Adrenal gland (tissue), 9 donors: ENCODE measurements at regions not wholly inside any gene's neighbourhood (a gene's known extent, or its start where the extent isn't known, plus 50 kb on each side); places are given as distances from the start of the nearest gene placed in this dataset.

Experiments used
- DNase-seq, 7 donors: peaks; one replicate each; pipeline ENCODE4 v3.0.0-alpha.2; 2019 to 2020
- H3K27ac ChIP-seq, 5 donors: fragments of 200-600 bp; sonication (generic) in 4 of 5; 1 replicate in 3 of 5; 2 replicates in 2 of 5; pipeline versions ENCODE4 v1.5.1 to v1.8.0; 2016 to 2020; ENCODE audit warnings: mild to moderate bottlenecking in 1 of 5
- H3K27me3 ChIP-seq: fragments of 200-600 bp; 2 replicates; pipeline ENCODE4 v1.8.0; 2021
- H3K36me3 ChIP-seq, 2 donors: fragments of 200-600 bp; replicated peaks in 1 of 2; 1 replicate in 1 of 2; 2 replicates in 1 of 2; pipeline versions ENCODE4 v1.5.1 to v1.8.0; 2018 to 2022
- H3K4me1 ChIP-seq, 2 donors: fragments of 200-600 bp; replicated peaks in 1 of 2; 1 replicate in 1 of 2; 2 replicates in 1 of 2; pipeline versions ENCODE4 v1.5.1 to v1.8.0; 2018 to 2021
- H3K4me3 ChIP-seq, 4 donors: fragments of 200-600 bp; sonication (generic) in 3 of 4; one replicate each; pipeline ENCODE4 v1.5.1; 2016 to 2018
- H3K9me3 ChIP-seq, 3 donors: fragments of 200-600 bp; sonication (generic) in 1 of 3; replicated peaks in 1 of 3; 1 replicate in 2 of 3; 2 replicates in 1 of 3; pipeline versions ENCODE4 v1.5.1 to v1.8.0; 2016 to 2021
- CTCF ChIP-seq, 6 experiments: fragments of 450-650 bp in 4 of 6; fragments of 200-600 bp in 2 of 6; sonication (generic) in 1 of 6; IDR thresholded peaks; 1 replicate in 5 of 6; 2 replicates in 1 of 6; pipeline versions ENCODE4 v1.5.1 to v1.8.0; 2016 to 2021; ENCODE audit warnings: antibody characterized with exemption in 6 of 6, mild to moderate bottlenecking in 2 of 6, moderate library complexity in 1 of 6
- POLR2A ChIP-seq, 2 donors: fragments of 450-650 bp; IDR thresholded peaks; one replicate each; pipeline ENCODE4 v1.6.1; 2017; ENCODE audit warnings: antibody characterized with exemption in 2 of 2, mild to moderate bottlenecking in 2 of 2, moderate library complexity in 1 of 2
- WGBS, 4 donors: extraction: QIAGEN DNeasy Blood & Tissue Kit in 2 of 4; methylation state at CpG; one replicate each; pipeline versions ENCODE4 v1.1.5 to v1.1.7; 2013 to 2017; 5-methylcytosine and 5-hydroxymethylcytosine counted together
- intact Hi-C, 2 donors: fragments of 100-400 bp; cut with DNase I; formaldehyde crosslinking; loops; one replicate each; pipeline versions ENCODE4 v1.14.1 to v1.15.0; 2022 to 2023
- donor health status: healthy with polysubstance abuse.
- donor health status: Bipolar disorder and iron deficiency.
- donor health status: DM: yes; HTN: yes; CAD: no.
- donor health status: DM: no; HTN: no; CAD: no.
- donor health status: DM: no; HTN: no; CAD: no.

- TF ChIP-seq CTCF (IDR thresholded peaks at IDR 0.05): no peak
- TF ChIP-seq POLR2A (IDR thresholded peaks at IDR 0.05): no peak
- Histone ChIP-seq H3K9me3 (no peaks in the 10 kb centered on the region), H3K27me3 (no peaks in the 10 kb centered on the region), H3K4me1 (no peaks in the 10 kb centered on the region), H3K27ac (no peak overlapping the region), H3K4me3 (no peak overlapping the region), H3K36me3 (no peaks in the 10 kb centered on the region)
- peak in 1 of 7 donors; percentile 55 for DNase-seq
- intact Hi-C loops: no loop called here
Observed at GRCh38 chr11:127902382-127902781, 685.0 kb downstream of the ETS1 start.

GRCh38 chr11:127898422-127899365, 688.7 kb downstream of the ETS1 start:
- WGBS, 4 donors: 86 to 95% (median 92%) methylated on average over 1 to 28 of the region's 28 CpGs
- TF ChIP-seq POLR2A (IDR thresholded peaks at IDR 0.05) (no peak), CTCF (IDR thresholded peaks at IDR 0.05) (no peak)
- DNase-seq: no peak

GRCh38 chr11:127895776-127896175, 691.6 kb downstream of the ETS1 start:
- Histone ChIP-seq H3K4me3 (no peak overlapping the region), H3K4me1 (no peaks in the 10 kb centered on the region), H3K27me3 (no peaks in the 10 kb centered on the region), H3K36me3 (no peaks in the 10 kb centered on the region), H3K27ac (no peak overlapping the region), H3K9me3 (no peaks in the 10 kb centered on the region)
- no peak for DNase-seq
- intact Hi-C loops: no loop called here
- WGBS, 4 donors: 61 to 75% (median 68%) methylated on average over 3 of the region's 3 CpGs
- no peak for TF ChIP-seq CTCF (IDR thresholded peaks at IDR 0.05)
- no peak for TF ChIP-seq POLR2A (IDR thresholded peaks at IDR 0.05)

More at GRCh38 chr11:127898422-127899365, 688.7 kb downstream of the ETS1 start:
- Histone ChIP-seq H3K9me3 (no peaks in the 10 kb centered on the region), H3K27me3 (no peaks in the 10 kb centered on the region), H3K4me3 (no peak overlapping the region), H3K4me1 (no peaks in the 10 kb centered on the region), H3K27ac (no peak overlapping the region), H3K36me3 (no peaks in the 10 kb centered on the region)
- intact Hi-C loops: no loop called here

- Histone ChIP-seq H3K9me3 (no peaks in the 10 kb centered on the region), H3K27me3 (no peaks in the 10 kb centered on the region), H3K36me3 (no peaks in the 10 kb centered on the region), H3K4me3 (no peak overlapping the region), H3K27ac (no peak overlapping the region), H3K4me1 (no peaks in the 10 kb centered on the region)
- WGBS, 4 donors: 83 to 90% (median 86%) methylated on average over 2 of the region's 2 CpGs
- no peak for TF ChIP-seq CTCF (IDR thresholded peaks at IDR 0.05)
- TF ChIP-seq POLR2A (IDR thresholded peaks at IDR 0.05): no peak
- intact Hi-C loops: no loop called here
- DNase-seq: no peak
Observed at GRCh38 chr11:127894316-127894715, 693.0 kb downstream of the ETS1 start.
